GM12878 (cell line): ENCODE measurements at regions not wholly inside any gene's neighbourhood (a gene's known extent, or its start where the extent isn't known, plus 50 kb on each side); places are given as distances from the start of the nearest gene placed in this dataset.

Experiments
- ATAC-seq: fragments of 200-7000 bp; cut with Tn5 transposase; 3 replicates; pipeline ENCODE4 v1.9.1; 2020; ENCODE audit warnings: mild to moderate bottlenecking, moderate library complexity
- BruUV-seq: library from RNA; stranded (reverse); fragments of 400-500 nt; replicated peaks from 2 replicates; lab custom pipeline; 2021; lab: Mats Ljungman, UMichigan
- CTCF ChIA-PET: fragments of 300-600 bp; sonication (Branson Sonifier 250); formaldehyde crosslinking; extraction: SDS; loops from one replicate; lab custom pipeline; 2021; ENCODE audit warnings: inconsistent platforms; lab: Yijun Ruan, JAX
- POLR2A ChIA-PET: fragments of 350-600 bp; formaldehyde crosslinking; extraction: SDS; loops from one replicate; lab custom pipeline; 2021; ENCODE audit warnings: inconsistent platforms; lab: Charles Lee
- RAD21 ChIA-PET: fragments of 300-600 bp; sonication (Branson Sonifier 250); formaldehyde crosslinking; loops from one replicate; lab custom pipeline; 2023; ENCODE audit warnings: antibody characterized with exemption; ENCODE audit not compliant: unreplicated experiment; lab: Charles Lee
- SMC1A ChIA-PET: fragments of 300-600 bp; sonication (Branson Sonifier 250); formaldehyde crosslinking; loops from one replicate; lab custom pipeline; 2023; ENCODE audit not compliant: unreplicated experiment, uncharacterized antibody; lab: Charles Lee
- DNase-seq: peaks from one replicate; pipeline ENCODE4 v3.0.0-alpha.2; 2011; ENCODE audit warnings: low read depth, low spot score
- FAIRE-seq: peaks from 3 replicates; lab custom pipeline; 2011; peaks lifted over from hg19 to GRCh38; lab: Jason Lieb, UNC
- H2AFZ ChIP-seq: 2 replicates; pipeline ENCODE4 v1.6.0; 2011; ENCODE audit warnings: low read depth, low read length, control low read depth; ENCODE audit not compliant: control insufficient read depth
- H3K27ac ChIP-seq: 2 replicates; pipeline ENCODE4 v1.5.1; 2011; ENCODE audit warnings: control low read depth; ENCODE audit not compliant: control insufficient read depth, insufficient read depth
- H3K27me3 ChIP-seq, 2 experiments: replicated peaks in 1 of 2; 2 replicates each; pipeline versions ENCODE4 v1.6.0 to v1.6.1; 2011; ENCODE audit warnings: low read length in 1 of 2; ENCODE audit not compliant: control insufficient read depth in 2 of 2, insufficient read depth in 2 of 2
- H3K36me3 ChIP-seq, 2 experiments: 2 replicates each; pipeline ENCODE4 v1.5.1; 2011; ENCODE audit warnings: low read length in 1 of 2; ENCODE audit not compliant: control insufficient read depth in 2 of 2, insufficient read depth in 2 of 2
- H3K4me1 ChIP-seq: 2 replicates; pipeline ENCODE4 v1.6.1; 2011; ENCODE audit warnings: mild to moderate bottlenecking, low read length, moderate library complexity, mixed read lengths; ENCODE audit not compliant: control insufficient read depth, insufficient read depth
- H3K4me2 ChIP-seq: 2 replicates; pipeline ENCODE4 v1.6.0; 2011; ENCODE audit warnings: control low read depth; ENCODE audit not compliant: control insufficient read depth, insufficient read depth
- H3K4me3 ChIP-seq: fragments of 200-600 bp; sonication (generic); 2 replicates; pipeline ENCODE4 v1.5.1; 2016
- H3K79me2 ChIP-seq: 2 replicates; pipeline ENCODE4 v1.6.0; 2011; ENCODE audit warnings: low read length; ENCODE audit not compliant: control insufficient read depth, insufficient read depth
- H3K9ac ChIP-seq: 2 replicates; pipeline ENCODE4 v1.8.0; 2011; ENCODE audit warnings: low read length, control low read depth, mixed read lengths; ENCODE audit not compliant: control insufficient read depth, insufficient read depth
- H3K9me3 ChIP-seq: replicated peaks from 3 replicates; pipeline ENCODE4 v1.5.1; 2011; ENCODE audit warnings: mild to moderate bottlenecking, low read length; ENCODE audit not compliant: control insufficient read depth, insufficient read depth
- H4K20me1 ChIP-seq: 2 replicates; pipeline ENCODE4 v1.6.0; 2011; ENCODE audit not compliant: control insufficient read depth, insufficient read depth
- BHLHE40 ChIP-seq, 2 experiments: fragments of 450-650 bp in 1 of 2; IDR thresholded peaks; 2 replicates each; pipeline ENCODE4 v1.6.1; 2011 to 2017; ENCODE audit warnings: low read depth in 2 of 2, borderline replicate concordance in 1 of 2, improper control_type of control experiment in 1 of 2, low read length in 1 of 2, mild to moderate bottlenecking in 1 of 2
- CBX3 ChIP-seq: fragments of 200-600 bp; sonication (generic); IDR thresholded peaks from 2 replicates; pipeline ENCODE4 v1.6.1; 2016; ENCODE audit warnings: low read depth, borderline replicate concordance
- CHD1 ChIP-seq: IDR thresholded peaks from 2 replicates; pipeline ENCODE4 v1.6.1; 2012; ENCODE audit warnings: low read depth, low read length, improper control_type of control experiment
- EED ChIP-seq: sonication (generic); IDR thresholded peaks from 2 replicates; pipeline ENCODE4 v1.6.1; 2016; ENCODE audit warnings: antibody characterized with exemption, low read depth
- NFXL1 ChIP-seq: fragments of 450-650 bp; IDR thresholded peaks from 2 replicates; pipeline ENCODE4 v1.6.1; 2017; ENCODE audit warnings: antibody characterized with exemption, mild to moderate bottlenecking, borderline replicate concordance
- NR2F1 ChIP-seq: fragments of 450-650 bp; conservative IDR thresholded peaks from 2 replicates; pipeline ENCODE4 v1.6.1; 2017; ENCODE audit warnings: mild to moderate bottlenecking
- PML ChIP-seq: IDR thresholded peaks from 2 replicates; pipeline ENCODE4 v1.6.1; 2012; ENCODE audit warnings: low read length, inconsistent platforms
- TBL1XR1 ChIP-seq: IDR thresholded peaks from 2 replicates; pipeline ENCODE4 v1.6.1; 2012; ENCODE audit warnings: low read depth, low read length, improper control_type of control experiment
- WGBS: methylation state at CpG from one replicate; pipeline ENCODE4 v1.1.6; 2016; ENCODE audit warnings: low lambda C conversion rate; ENCODE audit not compliant: insufficient replicate concordance, insufficient coverage; ENCODE audit errors: missing lambda C conversion rate; 5-methylcytosine and 5-hydroxymethylcytosine counted together
- in situ Hi-C: fragments of 300-500 bp; cut with MboI; formaldehyde crosslinking; loops from 9 replicates; pipeline ENCODE4 v1.14.3; 2018; ENCODE audit warnings: mixed read lengths
- intact Hi-C: fragments of 100-400 bp; cut with micrococcal nuclease; formaldehyde crosslinking; loops from one replicate; pipeline ENCODE4 v1.14.2; 2022; ENCODE audit not compliant: unreplicated experiment
- TF ChIP-seq, protein P1 (sequence below): fragments of 450-650 bp; IDR thresholded peaks from 2 replicates; pipeline ENCODE4 v1.6.1; 2018; ENCODE audit warnings: borderline replicate concordance, mild to moderate bottlenecking; ENCODE audit not compliant: partially characterized antibody
- TF ChIP-seq, protein P2 (sequence below): fragments of 450-650 bp; IDR thresholded peaks from 2 replicates; pipeline ENCODE4 v1.6.1; 2017; ENCODE audit warnings: mild to moderate bottlenecking, moderate library complexity
- TF ChIP-seq, protein P3 (sequence below): fragments of 450-650 bp; IDR thresholded peaks from 2 replicates; pipeline ENCODE4 v1.6.1; 2016; ENCODE audit warnings: mild to moderate bottlenecking
- TF ChIP-seq, protein P4 (sequence below), 3 experiments: IDR thresholded peaks in 2 of 3; conservative IDR thresholded peaks in 1 of 3; 2 replicates each; pipeline ENCODE4 v1.5.1; 2011; ENCODE audit warnings: low read depth in 3 of 3, low read length in 3 of 3, mild to moderate bottlenecking in 3 of 3, control low read depth in 2 of 3, moderate library complexity in 2 of 3, inconsistent platforms in 1 of 3, mixed read lengths in 1 of 3; ENCODE audit not compliant: control insufficient read depth in 2 of 3, insufficient read depth in 1 of 3; ENCODE audit errors: extremely low read depth in 1 of 3

DNA sequence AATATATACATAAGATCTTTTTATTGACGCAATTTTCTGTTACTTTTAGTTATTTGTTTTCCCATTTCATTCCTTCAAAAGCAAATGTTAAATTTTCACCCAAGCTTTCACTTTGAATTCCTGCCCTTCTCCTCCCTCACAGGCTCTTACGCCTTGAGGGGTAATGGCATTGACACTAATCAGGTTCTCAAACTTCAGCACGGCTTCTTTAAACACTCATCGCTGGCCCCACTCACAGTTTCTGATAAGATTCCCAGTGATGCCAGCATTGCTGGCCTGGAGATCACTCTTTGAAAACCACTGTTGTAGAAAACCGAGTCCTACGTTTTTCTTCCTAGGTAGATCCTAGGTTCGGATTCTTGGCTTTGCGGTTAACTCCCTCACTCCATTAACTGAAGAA, 105.6 kb upstream of the EPB41L3 start (continued):
- TF ChIP-seq NFXL1, result no peak

DNA sequence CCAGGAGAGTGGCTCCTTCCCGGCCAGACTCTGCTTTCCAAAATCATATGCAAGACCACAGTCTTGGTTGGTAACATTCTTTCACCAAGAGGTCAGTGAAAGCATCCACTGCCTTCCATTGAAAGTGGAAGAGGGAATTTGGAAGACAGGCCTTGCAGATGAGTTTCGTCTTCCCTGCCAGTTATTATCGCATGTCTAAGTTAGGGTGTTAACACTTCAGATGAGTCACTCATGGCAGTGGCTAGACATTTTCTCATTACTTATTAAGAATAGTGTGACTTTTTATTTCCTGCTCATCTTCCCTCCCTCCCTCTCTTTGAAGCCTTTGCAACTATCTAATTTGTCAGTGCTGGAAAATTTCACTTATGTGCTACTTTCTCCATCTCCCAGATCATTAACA, 102.9 kb upstream of the EPB41L3 start:
- POLR2A ChIA-PET, result no interaction called here
- CTCF ChIA-PET, result no interaction called here
- TF ChIP-seq BHLHE40 (IDR thresholded peaks at IDR 0.05; ENCODE audit: borderline replicate concordance in 1 of 2, low read depth in 2 of 2, low read length in 1 of 2) (no peak), CBX3 (no peak), NR2F1 (no peak), PML (no peak), CHD1 (no peak), TBL1XR1 (no peak), EED (no peak)
- TF ChIP-seq, protein P1, sequence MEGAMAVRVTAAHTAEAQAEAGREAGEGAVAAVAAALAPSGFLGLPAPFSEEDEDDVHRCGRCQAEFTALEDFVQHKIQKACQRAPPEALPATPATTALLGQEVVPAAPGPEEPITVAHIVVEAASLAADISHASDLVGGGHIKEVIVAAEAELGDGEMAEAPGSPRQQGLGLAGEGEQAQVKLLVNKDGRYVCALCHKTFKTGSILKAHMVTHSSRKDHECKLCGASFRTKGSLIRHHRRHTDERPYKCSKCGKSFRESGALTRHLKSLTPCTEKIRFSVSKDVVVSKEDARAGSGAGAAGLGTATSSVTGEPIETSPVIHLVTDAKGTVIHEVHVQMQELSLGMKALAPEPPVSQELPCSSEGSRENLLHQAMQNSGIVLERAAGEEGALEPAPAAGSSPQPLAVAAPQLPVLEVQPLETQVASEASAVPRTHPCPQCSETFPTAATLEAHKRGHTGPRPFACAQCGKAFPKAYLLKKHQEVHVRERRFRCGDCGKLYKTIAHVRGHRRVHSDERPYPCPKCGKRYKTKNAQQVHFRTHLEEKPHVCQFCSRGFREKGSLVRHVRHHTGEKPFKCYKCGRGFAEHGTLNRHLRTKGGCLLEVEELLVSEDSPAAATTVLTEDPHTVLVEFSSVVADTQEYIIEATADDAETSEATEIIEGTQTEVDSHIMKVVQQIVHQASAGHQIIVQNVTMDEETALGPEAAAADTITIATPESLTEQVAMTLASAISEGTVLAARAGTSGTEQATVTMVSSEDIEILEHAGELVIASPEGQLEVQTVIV, result no peak
- TF ChIP-seq, protein P2, sequence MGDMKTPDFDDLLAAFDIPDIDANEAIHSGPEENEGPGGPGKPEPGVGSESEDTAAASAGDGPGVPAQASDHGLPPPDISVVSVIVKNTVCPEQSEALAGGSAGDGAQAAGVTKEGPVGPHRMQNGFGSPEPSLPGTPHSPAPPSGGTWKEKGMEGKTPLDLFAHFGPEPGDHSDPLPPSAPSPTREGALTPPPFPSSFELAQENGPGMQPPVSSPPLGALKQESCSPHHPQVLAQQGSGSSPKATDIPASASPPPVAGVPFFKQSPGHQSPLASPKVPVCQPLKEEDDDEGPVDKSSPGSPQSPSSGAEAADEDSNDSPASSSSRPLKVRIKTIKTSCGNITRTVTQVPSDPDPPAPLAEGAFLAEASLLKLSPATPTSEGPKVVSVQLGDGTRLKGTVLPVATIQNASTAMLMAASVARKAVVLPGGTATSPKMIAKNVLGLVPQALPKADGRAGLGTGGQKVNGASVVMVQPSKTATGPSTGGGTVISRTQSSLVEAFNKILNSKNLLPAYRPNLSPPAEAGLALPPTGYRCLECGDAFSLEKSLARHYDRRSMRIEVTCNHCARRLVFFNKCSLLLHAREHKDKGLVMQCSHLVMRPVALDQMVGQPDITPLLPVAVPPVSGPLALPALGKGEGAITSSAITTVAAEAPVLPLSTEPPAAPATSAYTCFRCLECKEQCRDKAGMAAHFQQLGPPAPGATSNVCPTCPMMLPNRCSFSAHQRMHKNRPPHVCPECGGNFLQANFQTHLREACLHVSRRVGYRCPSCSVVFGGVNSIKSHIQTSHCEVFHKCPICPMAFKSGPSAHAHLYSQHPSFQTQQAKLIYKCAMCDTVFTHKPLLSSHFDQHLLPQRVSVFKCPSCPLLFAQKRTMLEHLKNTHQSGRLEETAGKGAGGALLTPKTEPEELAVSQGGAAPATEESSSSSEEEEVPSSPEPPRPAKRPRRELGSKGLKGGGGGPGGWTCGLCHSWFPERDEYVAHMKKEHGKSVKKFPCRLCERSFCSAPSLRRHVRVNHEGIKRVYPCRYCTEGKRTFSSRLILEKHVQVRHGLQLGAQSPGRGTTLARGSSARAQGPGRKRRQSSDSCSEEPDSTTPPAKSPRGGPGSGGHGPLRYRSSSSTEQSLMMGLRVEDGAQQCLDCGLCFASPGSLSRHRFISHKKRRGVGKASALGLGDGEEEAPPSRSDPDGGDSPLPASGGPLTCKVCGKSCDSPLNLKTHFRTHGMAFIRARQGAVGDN, result no peak
- TF ChIP-seq, protein P3, sequence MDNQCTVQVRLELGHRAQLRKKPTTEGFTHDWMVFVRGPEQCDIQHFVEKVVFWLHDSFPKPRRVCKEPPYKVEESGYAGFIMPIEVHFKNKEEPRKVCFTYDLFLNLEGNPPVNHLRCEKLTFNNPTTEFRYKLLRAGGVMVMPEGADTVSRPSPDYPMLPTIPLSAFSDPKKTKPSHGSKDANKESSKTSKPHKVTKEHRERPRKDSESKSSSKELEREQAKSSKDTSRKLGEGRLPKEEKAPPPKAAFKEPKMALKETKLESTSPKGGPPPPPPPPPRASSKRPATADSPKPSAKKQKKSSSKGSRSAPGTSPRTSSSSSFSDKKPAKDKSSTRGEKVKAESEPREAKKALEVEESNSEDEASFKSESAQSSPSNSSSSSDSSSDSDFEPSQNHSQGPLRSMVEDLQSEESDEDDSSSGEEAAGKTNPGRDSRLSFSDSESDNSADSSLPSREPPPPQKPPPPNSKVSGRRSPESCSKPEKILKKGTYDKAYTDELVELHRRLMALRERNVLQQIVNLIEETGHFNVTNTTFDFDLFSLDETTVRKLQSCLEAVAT, result no peak
- TF ChIP-seq, protein P4, sequence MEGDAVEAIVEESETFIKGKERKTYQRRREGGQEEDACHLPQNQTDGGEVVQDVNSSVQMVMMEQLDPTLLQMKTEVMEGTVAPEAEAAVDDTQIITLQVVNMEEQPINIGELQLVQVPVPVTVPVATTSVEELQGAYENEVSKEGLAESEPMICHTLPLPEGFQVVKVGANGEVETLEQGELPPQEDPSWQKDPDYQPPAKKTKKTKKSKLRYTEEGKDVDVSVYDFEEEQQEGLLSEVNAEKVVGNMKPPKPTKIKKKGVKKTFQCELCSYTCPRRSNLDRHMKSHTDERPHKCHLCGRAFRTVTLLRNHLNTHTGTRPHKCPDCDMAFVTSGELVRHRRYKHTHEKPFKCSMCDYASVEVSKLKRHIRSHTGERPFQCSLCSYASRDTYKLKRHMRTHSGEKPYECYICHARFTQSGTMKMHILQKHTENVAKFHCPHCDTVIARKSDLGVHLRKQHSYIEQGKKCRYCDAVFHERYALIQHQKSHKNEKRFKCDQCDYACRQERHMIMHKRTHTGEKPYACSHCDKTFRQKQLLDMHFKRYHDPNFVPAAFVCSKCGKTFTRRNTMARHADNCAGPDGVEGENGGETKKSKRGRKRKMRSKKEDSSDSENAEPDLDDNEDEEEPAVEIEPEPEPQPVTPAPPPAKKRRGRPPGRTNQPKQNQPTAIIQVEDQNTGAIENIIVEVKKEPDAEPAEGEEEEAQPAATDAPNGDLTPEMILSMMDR (IDR thresholded peaks at IDR 0.05 in 2 of 3, conservative IDR thresholded peaks at IDR 0.05 in 1 of 3; ENCODE audit: control insufficient read depth in 2 of 3, extremely low read depth in 1 of 3, insufficient read depth in 1 of 3, low read depth in 3 of 3, low read length in 3 of 3), result no peak
- SMC1A ChIA-PET, result no interaction called here
- BruUV-seq, result no TSS peak
- ATAC-seq (no peak), FAIRE-seq (no peak), DNase-seq (no peak)
- H3K9me3 ChIP-seq, result no peaks in the 10 kb centered on the region
- H3K4me3 ChIP-seq, result no peak overlapping the region
- WGBS, result 31% methylated on average over 3 of the region's 3 CpGs
- intact Hi-C loops (no loop called here), in situ Hi-C loops (no loop called here)
- no peak overlapping the region for H3K9ac ChIP-seq
- RAD21 ChIA-PET, result no interaction called here
- no peaks in the 10 kb centered on the region for H3K79me2 ChIP-seq
- H3K27ac ChIP-seq, result no peak overlapping the region
- no peaks in the 10 kb centered on the region for H3K36me3 ChIP-seq
- no peak overlapping the region for H3K4me2 ChIP-seq
- H2AFZ ChIP-seq, result no peak overlapping the region
- H4K20me1 ChIP-seq, result no peaks in the 10 kb centered on the region
- H3K4me1 ChIP-seq, result no peaks in the 10 kb centered on the region
- no peaks in the 10 kb centered on the region for H3K27me3 ChIP-seq
